ENCODE measurements at regions not wholly inside any gene's neighbourhood (a gene's known extent, or its start where the extent isn't known, plus 50 kb on each side); places are given as distances from the start of the nearest gene placed in this dataset.

GRCh38 chr5:168014433-168015123 is 276.9 kb upstream of the WWC1 start:
- TF ChIP-seq CTCF (IDR thresholded peaks at IDR 0.05) (no peak), POLR2A (IDR thresholded peaks at IDR 0.05) (no peak)
